Erythroblast (primary cell): ENCODE measurements at regions not wholly inside any gene's neighbourhood (a gene's known extent, or its start where the extent isn't known, plus 50 kb on each side); places are given as distances from the start of the nearest gene placed in this dataset.

Experiments used
- GATA1 ChIP-seq: IDR thresholded peaks from 2 replicates; pipeline ENCODE4 v1.6.1; 2011; ENCODE audit warnings: low read depth, mild to moderate bottlenecking, control low read depth, low read length, moderate library complexity
- POLR2A ChIP-seq: IDR thresholded peaks from 2 replicates; pipeline ENCODE4 v1.6.1; 2011; ENCODE audit warnings: mild to moderate bottlenecking, low read length

DNA sequence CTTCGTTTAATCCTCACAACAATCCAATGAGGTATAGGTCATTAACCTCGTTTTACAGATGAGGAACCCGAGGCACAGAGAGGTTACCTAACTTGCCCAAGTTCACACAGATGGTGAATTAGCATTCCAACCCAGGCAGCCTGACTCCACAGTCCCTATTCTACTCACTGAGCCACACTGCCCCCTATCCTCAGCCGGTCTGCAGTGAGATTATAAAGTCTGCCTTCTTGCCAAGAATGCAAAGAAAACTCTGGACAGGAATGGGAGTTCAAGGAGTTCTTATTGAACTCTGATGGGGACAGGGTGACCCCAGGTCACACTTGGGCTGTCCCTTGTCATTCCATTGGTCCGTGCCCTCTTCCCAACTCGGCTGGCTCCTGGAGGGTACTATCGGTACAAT, 94.0 kb upstream of the KCNK12 start:
- no peak for TF ChIP-seq POLR2A
- TF ChIP-seq GATA1 = no peak
